ENCODE measurements at regions not wholly inside any gene's neighbourhood (a gene's known extent, or its start where the extent isn't known, plus 50 kb on each side); places are given as distances from the start of the nearest gene placed in this dataset.

DNA sequence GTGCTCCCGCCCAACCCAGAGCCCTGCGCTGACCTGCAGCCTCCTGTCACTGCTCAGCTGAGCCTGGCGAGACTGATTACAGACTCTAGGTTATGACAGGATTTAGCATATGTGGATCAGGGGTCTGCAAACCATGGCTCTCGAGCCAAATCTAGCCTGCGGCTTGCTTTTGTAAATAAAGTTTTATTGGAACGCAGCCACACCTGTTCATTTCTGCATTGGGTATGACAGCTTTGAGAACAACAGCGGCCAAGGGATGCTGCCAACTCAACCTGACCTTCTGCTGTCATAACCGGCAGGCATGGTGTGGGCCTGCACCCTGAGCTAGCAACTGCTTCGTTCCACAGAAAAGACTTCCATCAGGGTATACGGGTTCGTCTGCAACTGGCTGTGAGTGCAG lies 50.5 kb upstream of the IQSEC1 start:
- TF ChIP-seq, protein P1, sequence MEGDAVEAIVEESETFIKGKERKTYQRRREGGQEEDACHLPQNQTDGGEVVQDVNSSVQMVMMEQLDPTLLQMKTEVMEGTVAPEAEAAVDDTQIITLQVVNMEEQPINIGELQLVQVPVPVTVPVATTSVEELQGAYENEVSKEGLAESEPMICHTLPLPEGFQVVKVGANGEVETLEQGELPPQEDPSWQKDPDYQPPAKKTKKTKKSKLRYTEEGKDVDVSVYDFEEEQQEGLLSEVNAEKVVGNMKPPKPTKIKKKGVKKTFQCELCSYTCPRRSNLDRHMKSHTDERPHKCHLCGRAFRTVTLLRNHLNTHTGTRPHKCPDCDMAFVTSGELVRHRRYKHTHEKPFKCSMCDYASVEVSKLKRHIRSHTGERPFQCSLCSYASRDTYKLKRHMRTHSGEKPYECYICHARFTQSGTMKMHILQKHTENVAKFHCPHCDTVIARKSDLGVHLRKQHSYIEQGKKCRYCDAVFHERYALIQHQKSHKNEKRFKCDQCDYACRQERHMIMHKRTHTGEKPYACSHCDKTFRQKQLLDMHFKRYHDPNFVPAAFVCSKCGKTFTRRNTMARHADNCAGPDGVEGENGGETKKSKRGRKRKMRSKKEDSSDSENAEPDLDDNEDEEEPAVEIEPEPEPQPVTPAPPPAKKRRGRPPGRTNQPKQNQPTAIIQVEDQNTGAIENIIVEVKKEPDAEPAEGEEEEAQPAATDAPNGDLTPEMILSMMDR (IDR thresholded peaks at IDR 0.05; ENCODE audit: insufficient read depth, low read length), result no peak
- TF ChIP-seq, protein P2, sequence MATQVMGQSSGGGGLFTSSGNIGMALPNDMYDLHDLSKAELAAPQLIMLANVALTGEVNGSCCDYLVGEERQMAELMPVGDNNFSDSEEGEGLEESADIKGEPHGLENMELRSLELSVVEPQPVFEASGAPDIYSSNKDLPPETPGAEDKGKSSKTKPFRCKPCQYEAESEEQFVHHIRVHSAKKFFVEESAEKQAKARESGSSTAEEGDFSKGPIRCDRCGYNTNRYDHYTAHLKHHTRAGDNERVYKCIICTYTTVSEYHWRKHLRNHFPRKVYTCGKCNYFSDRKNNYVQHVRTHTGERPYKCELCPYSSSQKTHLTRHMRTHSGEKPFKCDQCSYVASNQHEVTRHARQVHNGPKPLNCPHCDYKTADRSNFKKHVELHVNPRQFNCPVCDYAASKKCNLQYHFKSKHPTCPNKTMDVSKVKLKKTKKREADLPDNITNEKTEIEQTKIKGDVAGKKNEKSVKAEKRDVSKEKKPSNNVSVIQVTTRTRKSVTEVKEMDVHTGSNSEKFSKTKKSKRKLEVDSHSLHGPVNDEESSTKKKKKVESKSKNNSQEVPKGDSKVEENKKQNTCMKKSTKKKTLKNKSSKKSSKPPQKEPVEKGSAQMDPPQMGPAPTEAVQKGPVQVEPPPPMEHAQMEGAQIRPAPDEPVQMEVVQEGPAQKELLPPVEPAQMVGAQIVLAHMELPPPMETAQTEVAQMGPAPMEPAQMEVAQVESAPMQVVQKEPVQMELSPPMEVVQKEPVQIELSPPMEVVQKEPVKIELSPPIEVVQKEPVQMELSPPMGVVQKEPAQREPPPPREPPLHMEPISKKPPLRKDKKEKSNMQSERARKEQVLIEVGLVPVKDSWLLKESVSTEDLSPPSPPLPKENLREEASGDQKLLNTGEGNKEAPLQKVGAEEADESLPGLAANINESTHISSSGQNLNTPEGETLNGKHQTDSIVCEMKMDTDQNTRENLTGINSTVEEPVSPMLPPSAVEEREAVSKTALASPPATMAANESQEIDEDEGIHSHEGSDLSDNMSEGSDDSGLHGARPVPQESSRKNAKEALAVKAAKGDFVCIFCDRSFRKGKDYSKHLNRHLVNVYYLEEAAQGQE (IDR thresholded peaks at IDR 0.05; ENCODE audit: insufficient replicate concordance, low read depth), result no peak
- TF ChIP-seq GABPA (IDR thresholded peaks at IDR 0.05; ENCODE audit: low read depth), result no peak

Measured in HL-60 (cell line).